HEK293T (cell line): ENCODE measurements at regions not wholly inside any gene's neighbourhood (a gene's known extent, or its start where the extent isn't known, plus 50 kb on each side); places are given as distances from the start of the nearest gene placed in this dataset.

Experiments used
- FOXK2 ChIP-seq: fragments of 450-650 bp; IDR thresholded peaks from 2 replicates; pipeline ENCODE4 v1.6.1; 2016; ENCODE audit warnings: mild to moderate bottlenecking
- PKNOX1 ChIP-seq: fragments of 450-650 bp; IDR thresholded peaks from 2 replicates; pipeline ENCODE4 v1.6.1; 2016

- no peak for TF ChIP-seq FOXK2
- no peak for TF ChIP-seq PKNOX1
Observed at GRCh38 chr6:1215884-1216487, 95.9 kb upstream of the FOXQ1 start.
